ENCODE measurements at regions not wholly inside any gene's neighbourhood (a gene's known extent, or its start where the extent isn't known, plus 50 kb on each side); places are given as distances from the start of the nearest gene placed in this dataset.

DNA sequence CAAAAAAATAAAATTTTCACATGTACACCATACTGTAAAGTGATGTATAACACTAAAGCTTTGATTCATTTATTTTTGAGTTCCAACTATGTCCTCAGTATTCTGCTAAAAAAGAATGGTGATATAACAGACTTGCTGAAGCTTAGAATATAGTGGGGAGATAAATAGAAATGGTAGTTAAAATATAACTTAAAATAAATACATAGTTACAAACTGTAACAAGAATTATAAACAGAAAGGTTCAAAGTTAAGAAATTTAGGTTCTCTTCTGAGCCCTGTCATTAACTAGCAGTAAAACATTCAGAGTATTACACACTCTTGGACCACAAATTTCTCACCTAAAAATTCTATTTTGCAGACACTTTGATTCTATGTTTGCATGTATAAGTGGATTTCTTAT lies 392.1 kb downstream of the ANXA1 start:
- no peaks in the 10 kb centered on the region for H3K36me3 Mint-ChIP-seq (ENCODE audit: low read depth)
- no peaks in the 10 kb centered on the region for H3K9me3 Mint-ChIP-seq
- TF ChIP-seq, protein P1, sequence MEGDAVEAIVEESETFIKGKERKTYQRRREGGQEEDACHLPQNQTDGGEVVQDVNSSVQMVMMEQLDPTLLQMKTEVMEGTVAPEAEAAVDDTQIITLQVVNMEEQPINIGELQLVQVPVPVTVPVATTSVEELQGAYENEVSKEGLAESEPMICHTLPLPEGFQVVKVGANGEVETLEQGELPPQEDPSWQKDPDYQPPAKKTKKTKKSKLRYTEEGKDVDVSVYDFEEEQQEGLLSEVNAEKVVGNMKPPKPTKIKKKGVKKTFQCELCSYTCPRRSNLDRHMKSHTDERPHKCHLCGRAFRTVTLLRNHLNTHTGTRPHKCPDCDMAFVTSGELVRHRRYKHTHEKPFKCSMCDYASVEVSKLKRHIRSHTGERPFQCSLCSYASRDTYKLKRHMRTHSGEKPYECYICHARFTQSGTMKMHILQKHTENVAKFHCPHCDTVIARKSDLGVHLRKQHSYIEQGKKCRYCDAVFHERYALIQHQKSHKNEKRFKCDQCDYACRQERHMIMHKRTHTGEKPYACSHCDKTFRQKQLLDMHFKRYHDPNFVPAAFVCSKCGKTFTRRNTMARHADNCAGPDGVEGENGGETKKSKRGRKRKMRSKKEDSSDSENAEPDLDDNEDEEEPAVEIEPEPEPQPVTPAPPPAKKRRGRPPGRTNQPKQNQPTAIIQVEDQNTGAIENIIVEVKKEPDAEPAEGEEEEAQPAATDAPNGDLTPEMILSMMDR (conservative IDR thresholded peaks at IDR 0.05), result no peak
- H3K4me1 Mint-ChIP-seq, result peaks cover 45% of the 10 kb centered on the region
- no peaks in the 10 kb centered on the region for H3K27me3 Mint-ChIP-seq (ENCODE audit: low read depth)
- no peak overlapping the region for H3K27ac Mint-ChIP-seq (ENCODE audit: unreplicated experiment)
- no peak overlapping the region for H3K4me3 Mint-ChIP-seq
- no peak for DNase-seq (ENCODE audit: low read depth, low spot score)

DNA sequence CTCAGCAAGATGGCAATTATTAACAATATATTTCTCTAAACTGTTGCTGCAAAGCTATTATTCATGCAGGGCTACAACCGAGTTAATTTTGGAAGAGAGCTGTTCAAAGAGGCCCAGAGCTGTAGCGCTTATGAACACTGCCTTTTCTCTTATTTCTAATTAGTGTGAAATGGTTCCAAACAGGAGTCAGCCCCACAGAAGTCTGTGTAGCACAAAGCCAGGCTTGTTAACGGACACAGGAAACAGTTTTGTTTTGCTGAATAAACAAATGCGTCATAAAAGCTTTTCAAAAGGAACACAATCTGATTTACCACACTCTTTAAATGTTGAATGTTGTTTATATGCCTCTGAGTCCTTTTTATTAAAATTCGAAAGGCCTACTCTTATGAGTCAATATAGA lies 396.5 kb downstream of the ANXA1 start:
- peak overlapping the region; percentile 41 for H3K4me3 Mint-ChIP-seq
- no peaks in the 10 kb centered on the region for H3K9me3 Mint-ChIP-seq
- DNase-seq (ENCODE audit: low read depth, low spot score), result no peak
- TF ChIP-seq, protein P1 (conservative IDR thresholded peaks at IDR 0.05), result no peak
- H3K27ac Mint-ChIP-seq (ENCODE audit: unreplicated experiment), result peak overlapping the region; percentile 83
- no peaks in the 10 kb centered on the region for H3K27me3 Mint-ChIP-seq (ENCODE audit: low read depth)
- peaks cover 27% of the 10 kb centered on the region for H3K4me1 Mint-ChIP-seq
- H3K36me3 Mint-ChIP-seq (ENCODE audit: low read depth), result no peaks in the 10 kb centered on the region

DNA sequence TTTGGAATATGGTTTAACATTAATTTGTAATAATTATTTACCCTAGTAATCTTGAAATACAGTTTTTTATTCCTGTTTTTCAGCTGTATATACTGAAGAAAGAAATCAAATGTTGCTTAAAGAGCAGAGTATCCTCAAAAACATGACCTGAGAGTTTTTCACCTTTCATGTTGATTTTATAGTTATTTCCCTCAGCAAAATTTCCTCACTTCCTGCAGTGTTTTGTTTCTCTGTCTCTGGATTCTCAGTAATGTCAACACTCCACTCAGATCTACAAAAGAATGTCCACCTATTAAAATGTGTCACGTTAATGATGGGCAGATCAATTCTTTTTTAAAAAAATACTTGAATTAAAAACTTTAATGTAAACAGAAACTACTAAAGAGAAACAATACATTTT lies 398.3 kb downstream of the ANXA1 start:
- no peaks in the 10 kb centered on the region for H3K36me3 Mint-ChIP-seq (ENCODE audit: low read depth)
- H3K4me1 Mint-ChIP-seq, result peaks cover 27% of the 10 kb centered on the region
- TF ChIP-seq, protein P1 (conservative IDR thresholded peaks at IDR 0.05), result no peak
- H3K9me3 Mint-ChIP-seq, result no peaks in the 10 kb centered on the region
- H3K27ac Mint-ChIP-seq (ENCODE audit: unreplicated experiment), result no peak overlapping the region
- no peak overlapping the region for H3K4me3 Mint-ChIP-seq
- no peak for DNase-seq (ENCODE audit: low read depth, low spot score)
- H3K27me3 Mint-ChIP-seq (ENCODE audit: low read depth), result no peaks in the 10 kb centered on the region

DNA sequence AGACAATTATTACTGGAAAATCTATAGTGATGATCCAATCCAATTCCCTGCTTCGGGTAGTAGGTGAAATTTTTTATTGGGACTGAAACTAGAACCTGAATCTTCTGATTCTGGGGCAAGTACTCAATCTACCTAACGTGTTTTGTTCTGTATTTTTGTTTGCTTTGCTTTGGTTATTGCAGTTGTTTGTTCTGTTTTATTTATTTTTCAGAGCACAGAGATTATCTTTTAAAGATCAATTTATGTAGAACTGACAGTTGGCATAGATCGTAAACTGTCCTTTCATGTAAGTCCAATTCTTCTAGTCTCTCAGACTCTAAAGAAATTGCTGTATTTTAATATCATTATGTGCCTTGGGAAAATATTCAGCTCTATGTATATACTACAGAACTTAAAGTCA lies 401.6 kb downstream of the ANXA1 start:
- no peaks in the 10 kb centered on the region for H3K27me3 Mint-ChIP-seq (ENCODE audit: low read depth)
- no peaks in the 10 kb centered on the region for H3K9me3 Mint-ChIP-seq
- no peak overlapping the region for H3K27ac Mint-ChIP-seq (ENCODE audit: unreplicated experiment)
- no peak for DNase-seq (ENCODE audit: low read depth, low spot score)
- TF ChIP-seq, protein P1 (conservative IDR thresholded peaks at IDR 0.05), result no peak
- H3K36me3 Mint-ChIP-seq (ENCODE audit: low read depth), result no peaks in the 10 kb centered on the region
- peaks cover 18% of the 10 kb centered on the region for H3K4me1 Mint-ChIP-seq
- no peak overlapping the region for H3K4me3 Mint-ChIP-seq

DNA sequence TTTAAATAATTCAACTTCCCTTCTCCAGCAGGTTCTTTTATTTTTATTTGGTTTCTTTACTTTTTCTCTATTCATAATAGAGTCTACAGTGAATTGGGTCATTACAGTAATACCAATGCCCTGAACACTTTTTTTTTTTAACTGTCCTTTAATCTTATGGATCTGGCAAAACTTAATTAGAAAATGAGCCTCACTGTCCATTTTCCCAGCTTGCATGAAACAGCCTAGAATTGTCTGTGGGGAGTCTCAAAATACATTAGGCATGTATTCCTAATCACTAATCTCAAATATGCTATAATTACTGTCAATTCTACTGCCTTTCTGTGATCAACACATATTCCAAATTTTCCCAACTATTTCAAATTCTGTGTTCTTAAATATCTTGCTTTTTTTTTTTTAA lies 406.8 kb downstream of the ANXA1 start:
- Mint-ChIP-seq H3K36me3 (ENCODE audit: low read depth) (peaks cover 3% of the 10 kb centered on the region), H3K4me1 (no peaks in the 10 kb centered on the region), H3K9me3 (peaks cover 11% of the 10 kb centered on the region), H3K27me3 (ENCODE audit: low read depth) (no peaks in the 10 kb centered on the region), H3K27ac (ENCODE audit: unreplicated experiment) (no peak overlapping the region), H3K4me3 (no peak overlapping the region)
- TF ChIP-seq, protein P1 (conservative IDR thresholded peaks at IDR 0.05), result no peak
- DNase-seq (ENCODE audit: low read depth, low spot score), result no peak

DNA sequence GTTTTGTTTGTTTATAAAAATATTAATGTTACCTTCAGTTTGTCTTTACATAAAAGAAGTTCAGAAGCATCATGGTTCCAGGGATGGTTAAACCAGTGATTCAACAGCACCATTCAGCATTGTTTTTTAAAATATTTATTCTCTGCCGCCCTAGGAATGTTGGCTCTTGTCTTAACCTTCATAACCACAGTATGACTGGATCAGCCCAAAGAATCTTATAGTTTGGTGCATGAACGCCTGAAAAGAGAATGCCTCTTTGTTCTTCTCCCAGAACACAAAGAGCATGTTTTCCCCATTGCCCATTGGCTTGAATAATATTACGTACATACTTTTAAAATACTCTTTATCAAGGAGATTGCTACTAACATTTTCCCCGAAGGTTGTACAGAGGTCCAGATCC lies 413.4 kb downstream of the ANXA1 start:
- no peak overlapping the region for H3K27ac Mint-ChIP-seq (ENCODE audit: unreplicated experiment)
- H3K27me3 Mint-ChIP-seq (ENCODE audit: low read depth), result no peaks in the 10 kb centered on the region
- H3K36me3 Mint-ChIP-seq (ENCODE audit: low read depth), result peaks cover 6% of the 10 kb centered on the region
- TF ChIP-seq, protein P1 (conservative IDR thresholded peaks at IDR 0.05), result no peak
- no peak overlapping the region for H3K4me3 Mint-ChIP-seq
- peaks cover 15% of the 10 kb centered on the region for H3K4me1 Mint-ChIP-seq
- no peak for DNase-seq (ENCODE audit: low read depth, low spot score)
- peaks cover 18% of the 10 kb centered on the region for H3K9me3 Mint-ChIP-seq

Data from neural crest cell (in vitro differentiated cells).